Motor neuron (in vitro differentiated cells): ENCODE measurements at regions not wholly inside any gene's neighbourhood (a gene's known extent, or its start where the extent isn't known, plus 50 kb on each side); places are given as distances from the start of the nearest gene placed in this dataset.
"Not testable (repeated sequence)": the region's sequence is repeated elsewhere in the genome, so short reads cannot be mapped to it uniquely, and the experiment has no call there.

ENCODE experiments used
- ATAC-seq, 8 experiments: fragments of 200-7000 bp; cut with Tn5 transposase; replicated peaks in 6 of 8; 2 replicates each; pipeline ENCODE4 v1.8.0; 2021; ENCODE audit warnings: mild to moderate bottlenecking in 8 of 8, moderate library complexity in 8 of 8
- H3K27ac ChIP-seq, 2 donors: fragments of 250-450 bp; sonication (Bioruptor Pico); 2 replicates each; pipeline ENCODE4 v1.9.0; 2021; ENCODE audit warnings: antibody characterized with exemption in 2 of 2, mild to moderate bottlenecking in 2 of 2, moderate library complexity in 1 of 2
- H3K4me1 ChIP-seq, 2 donors: fragments of 250-450 bp; sonication (Bioruptor Pico); replicated peaks in 1 of 2; 2 replicates each; pipeline ENCODE4 v1.6.1; 2021; ENCODE audit warnings: antibody characterized with exemption in 2 of 2, mild to moderate bottlenecking in 2 of 2, moderate library complexity in 1 of 2
- H3K4me3 ChIP-seq, 5 donors: fragments of 250-450 bp; sonication (Bioruptor Pico); 2 replicates each; pipeline ENCODE4 v1.9.0; 2021; ENCODE audit warnings: antibody characterized with exemption in 5 of 5, mild to moderate bottlenecking in 5 of 5, moderate library complexity in 4 of 5
- WGBS, 10 experiments: fragments of 450-650 bp; shearing (Covaris generic); methylation state at CpG; one replicate each; pipeline ENCODE4 v1.0.0; 2022; 5-methylcytosine and 5-hydroxymethylcytosine counted together
- in situ Hi-C, 9 experiments: fragments of 400-800 bp; cut with MboI; loops; one replicate each; pipeline ENCODE4 v1.15.0; 2021; ENCODE audit warnings: low sequenced_read_pairs in 9 of 9, low pct_unique_long_range_greater_than_20kb in 2 of 9; ENCODE audit not compliant: unreplicated experiment in 9 of 9

GRCh38 chr6:94584211-94584610 is 993.1 kb upstream of the MANEA start:
- WGBS, 10 experiments, result 17 to 100% (median 93%) methylated on average over 1 to 2 of the region's 2 CpGs; no CpG with 5 or more reads in 1 of the 10 experiments
- H3K27ac ChIP-seq, result no peak overlapping the region
- H3K4me1 ChIP-seq, result no peaks in the 10 kb centered on the region
- ATAC-seq, result no peak
- no peak overlapping the region for H3K4me3 ChIP-seq
- in situ Hi-C loops, result no loop called here

GRCh38 chr6:94570581-94570980 is 1006.8 kb upstream of the MANEA start:
- 2 to 91% (median 60%) methylated on average over 1 to 5 of the region's 5 CpGs; no CpG with 5 or more reads in 1 of the 10 experiments for WGBS, 10 experiments
- H3K4me1 ChIP-seq, result no peaks in the 10 kb centered on the region
- H3K4me3 ChIP-seq, result no peak overlapping the region
- no peak overlapping the region for H3K27ac ChIP-seq
- no peak for ATAC-seq
- in situ Hi-C loops, result no loop called here

GRCh38 chr6:94562846-94563245 is 1014.5 kb upstream of the MANEA start:
- no peak overlapping the region for H3K27ac ChIP-seq
- no peak for ATAC-seq
- no peak overlapping the region for H3K4me3 ChIP-seq
- 0 to 100% (median 73%) methylated on average over 1 to 2 of the region's 2 CpGs for WGBS, 10 experiments
- in situ Hi-C loops, result no loop called here
- no peaks in the 10 kb centered on the region for H3K4me1 ChIP-seq

GRCh38 chr6:94559829-94560537 is 1017.4 kb upstream of the MANEA start:
- no peak overlapping the region for H3K27ac ChIP-seq
- in situ Hi-C loops, result no loop called here
- H3K4me3 ChIP-seq, result no peak overlapping the region
- WGBS, 10 experiments, result 0 to 83% (median 40%) methylated on average over 1 of the region's 1 CpG; no CpG with 5 or more reads in 3 of the 10 experiments
- no peaks in the 10 kb centered on the region for H3K4me1 ChIP-seq
- no peak for ATAC-seq

- ATAC-seq, H3K4me3 ChIP-seq, H3K27ac ChIP-seq, H3K4me1 ChIP-seq, in situ Hi-C loops: not testable (repeated sequence)
- 100% methylated on average over 4 of the region's 11 CpGs; no CpG with 5 or more reads in 9 of the 10 experiments for WGBS, 10 experiments
Measured at GRCh38 chr6:94557207-94557606, 1020.1 kb upstream of the MANEA start.

GRCh38 chr6:94548201-94548600 is 1029.1 kb upstream of the MANEA start:
- H3K4me1 ChIP-seq, result peaks cover 0 to 3% of the 10 kb centered on the region in 2 donors
- ATAC-seq, result no peak
- H3K4me3 ChIP-seq, result no peak overlapping the region
- WGBS, 10 experiments, result 15 to 100% (median 94%) methylated on average over 4 of the region's 4 CpGs
- in situ Hi-C loops, result no loop called here
- no peak overlapping the region for H3K27ac ChIP-seq

GRCh38 chr6:94535798-94536197 is 1041.5 kb upstream of the MANEA start:
- no peak overlapping the region for H3K4me3 ChIP-seq
- 0 to 100% (median 90%) methylated on average over 1 of the region's 1 CpG; no CpG with 5 or more reads in 1 of the 10 experiments for WGBS, 10 experiments
- no peak for ATAC-seq
- in situ Hi-C loops, result no loop called here
- H3K27ac ChIP-seq, result no peak overlapping the region
- no peaks in the 10 kb centered on the region for H3K4me1 ChIP-seq

GRCh38 chr6:94511502-94512088 is 1065.7 kb upstream of the MANEA start:
- ATAC-seq, result no peak
- 60 to 98% (median 90%) methylated on average over 1 to 9 of the region's 17 CpGs; no CpG with 5 or more reads in 5 of the 10 experiments for WGBS, 10 experiments
- H3K4me3 ChIP-seq, result no peak overlapping the region
- in situ Hi-C loops, result no loop called here
- no peaks in the 10 kb centered on the region for H3K4me1 ChIP-seq
- no peak overlapping the region for H3K27ac ChIP-seq

GRCh38 chr6:94510877-94511276 is 1066.5 kb upstream of the MANEA start:
- 30 to 100% (median 64%) methylated on average over 2 to 7 of the region's 18 CpGs; no CpG with 5 or more reads in 3 of the 10 experiments for WGBS, 10 experiments
- Histone ChIP-seq H3K4me3 (no peak overlapping the region), H3K27ac (no peak overlapping the region), H3K4me1 (no peaks in the 10 kb centered on the region)
- in situ Hi-C loops, result no loop called here
- no peak for ATAC-seq

GRCh38 chr6:94501516-94501915 is 1075.8 kb upstream of the MANEA start:
- ATAC-seq, result peak in 1 of 8 experiments; percentile 47
- no peaks in the 10 kb centered on the region for H3K4me1 ChIP-seq
- H3K4me3 ChIP-seq, result no peak overlapping the region
- 0 to 100% (median 81%) methylated on average over 2 of the region's 2 CpGs; no CpG with 5 or more reads in 2 of the 10 experiments for WGBS, 10 experiments
- no peak overlapping the region for H3K27ac ChIP-seq
- in situ Hi-C loops, result no loop called here

GRCh38 chr6:94498099-94498498 is 1078.7 kb upstream of the EPHA7 start:
- in situ Hi-C loops, result no loop called here
- H3K4me3 ChIP-seq, result no peak overlapping the region
- H3K27ac ChIP-seq, result no peak overlapping the region
- no peak for ATAC-seq
- no peaks in the 10 kb centered on the region for H3K4me1 ChIP-seq

- Histone ChIP-seq H3K4me3 (no peak overlapping the region), H3K4me1 (no peaks in the 10 kb centered on the region), H3K27ac (no peak overlapping the region)
- WGBS, 10 experiments, result 25 to 100% (median 79%) methylated on average over 1 of the region's 1 CpG
- ATAC-seq, result no peak
- in situ Hi-C loops, result no loop called here
Measured at GRCh38 chr6:94494500-94494899, 1075.1 kb upstream of the EPHA7 start.

- Histone ChIP-seq H3K4me3 (no peak overlapping the region), H3K4me1 (no peaks in the 10 kb centered on the region), H3K27ac (no peak overlapping the region)
- ATAC-seq, result no peak
- in situ Hi-C loops, result no loop called here
Measured at GRCh38 chr6:94487371-94487770, 1068.0 kb upstream of the EPHA7 start.
